HG03342 (cell line): ENCODE measurements at regions not wholly inside any gene's neighbourhood (a gene's known extent, or its start where the extent isn't known, plus 50 kb on each side); places are given as distances from the start of the nearest gene placed in this dataset.
"Not testable (repeated sequence)": the region's sequence is repeated elsewhere in the genome, so short reads cannot be mapped to it uniquely, and the experiment has no call there.

Source experiments
- ATAC-seq: cut with Tn5 transposase; IDR thresholded peaks from one replicate; pipeline ENCODE4 v1.9.1; 2021; ENCODE audit warnings: mild to moderate bottlenecking, moderate library complexity; ENCODE audit not compliant: unreplicated experiment

GRCh38 chrX:150273575-150274294 lies 89.4 kb upstream of the MAMLD1 start:
- not testable (repeated sequence) for ATAC-seq

- ATAC-seq = no peak
These were observed 80.2 kb upstream of the MAMLD1 start for GRCh38 chrX:150282953-150283352.

- no peak for ATAC-seq
These were observed 72.1 kb upstream of the MAMLD1 start for GRCh38 chrX:150291014-150291413.

GRCh38 chrX:150293311-150294013 lies 69.7 kb upstream of the MAMLD1 start:
- ATAC-seq = no peak

- ATAC-seq = no peak
These were observed 64.1 kb upstream of the MAMLD1 start for GRCh38 chrX:150298841-150299551.

- no peak for ATAC-seq
These were observed 63.5 kb upstream of the MAMLD1 start for GRCh38 chrX:150299579-150299978.

GRCh38 chrX:150303386-150304097 lies 59.6 kb upstream of the MAMLD1 start:
- no peak for ATAC-seq

GRCh38 chrX:150306002-150306401 lies 57.1 kb upstream of the MAMLD1 start:
- no peak for ATAC-seq

- no peak for ATAC-seq
These were observed 55.1 kb upstream of the MAMLD1 start for GRCh38 chrX:150308041-150308440.

GRCh38 chrX:150308532-150309157 lies 54.5 kb upstream of the MAMLD1 start:
- no peak for ATAC-seq

- ATAC-seq = no peak
These were observed 52.7 kb upstream of the MAMLD1 start for GRCh38 chrX:150310417-150310816.

GRCh38 chrX:150310881-150311280 lies 52.2 kb upstream of the MAMLD1 start:
- ATAC-seq = no peak

- ATAC-seq = no peak
These were observed 50.2 kb upstream of the MAMLD1 start for GRCh38 chrX:150312931-150313330.
